Lower lobe of right lung (tissue), 2 donors: ENCODE measurements at regions not wholly inside any gene's neighbourhood (a gene's known extent, or its start where the extent isn't known, plus 50 kb on each side); places are given as distances from the start of the nearest gene placed in this dataset.

Source experiments
- ATAC-seq, 2 donors: fragments of 200-7000 bp; cut with Tn5 transposase; one replicate each; pipeline ENCODE4 v1.9.1; 2020 to 2022; ENCODE audit warnings: mild to moderate bottlenecking in 2 of 2, moderate library complexity in 2 of 2
- DNase-seq: peaks from one replicate; pipeline ENCODE4 v3.0.0-alpha.2; 2020
- H3K27ac ChIP-seq: fragments of 200-600 bp; one replicate; pipeline ENCODE4 v1.8.0; 2022
- H3K27me3 ChIP-seq: fragments of 200-600 bp; one replicate; pipeline ENCODE4 v1.8.0; 2022; ENCODE audit warnings: low read depth
- H3K36me3 ChIP-seq: fragments of 200-600 bp; one replicate; pipeline ENCODE4 v1.8.0; 2022; ENCODE audit warnings: mild to moderate bottlenecking
- H3K4me1 ChIP-seq: fragments of 200-600 bp; one replicate; pipeline ENCODE4 v1.8.0; 2022
- H3K4me3 ChIP-seq: fragments of 200-600 bp; one replicate; pipeline ENCODE4 v1.8.0; 2022; ENCODE audit warnings: mild to moderate bottlenecking
- H3K9me3 ChIP-seq: fragments of 200-600 bp; one replicate; pipeline ENCODE4 v1.8.0; 2022
- CTCF ChIP-seq: fragments of 200-600 bp; IDR thresholded peaks from one replicate; pipeline ENCODE4 v1.8.0; 2022; ENCODE audit warnings: antibody characterized with exemption, mild to moderate bottlenecking
- intact Hi-C: fragments of 100-400 bp; cut with DNase I; formaldehyde crosslinking; loops from one replicate; pipeline ENCODE4 v1.11.0; 2022
- donor health status: DM: no; HTN: yes; CAD: no; lungs with severe emphysema.

DNA sequence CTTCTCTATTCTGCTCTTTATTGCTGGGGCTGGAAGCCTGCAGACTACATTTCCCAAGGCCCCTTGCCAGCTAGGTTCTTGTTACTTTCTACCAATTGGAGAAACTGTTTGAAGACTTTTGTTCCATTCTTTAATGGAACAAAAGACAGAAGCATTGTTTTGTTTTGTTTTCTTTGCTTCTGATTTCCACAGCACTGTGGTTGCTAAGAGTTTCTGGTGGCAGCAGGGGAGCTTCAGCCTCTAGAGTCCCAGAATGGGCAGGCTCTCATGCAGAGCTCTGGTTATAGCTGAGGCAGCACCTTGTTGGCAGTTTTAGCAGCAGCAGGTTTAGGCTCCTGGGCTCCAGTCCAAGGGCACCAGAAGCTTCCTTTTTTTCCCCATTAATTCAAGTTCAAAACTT, 234.3 kb downstream of the ETAA1 start:
- Histone ChIP-seq H3K27ac (no peak overlapping the region), H3K9me3 (no peaks in the 10 kb centered on the region), H3K36me3 (no peaks in the 10 kb centered on the region), H3K4me3 (no peak overlapping the region), H3K27me3 (no peaks in the 10 kb centered on the region), H3K4me1 (no peaks in the 10 kb centered on the region)
- ATAC-seq (no peak), DNase-seq (no peak)
- TF ChIP-seq CTCF = no peak
- intact Hi-C loops = no loop called here

DNA sequence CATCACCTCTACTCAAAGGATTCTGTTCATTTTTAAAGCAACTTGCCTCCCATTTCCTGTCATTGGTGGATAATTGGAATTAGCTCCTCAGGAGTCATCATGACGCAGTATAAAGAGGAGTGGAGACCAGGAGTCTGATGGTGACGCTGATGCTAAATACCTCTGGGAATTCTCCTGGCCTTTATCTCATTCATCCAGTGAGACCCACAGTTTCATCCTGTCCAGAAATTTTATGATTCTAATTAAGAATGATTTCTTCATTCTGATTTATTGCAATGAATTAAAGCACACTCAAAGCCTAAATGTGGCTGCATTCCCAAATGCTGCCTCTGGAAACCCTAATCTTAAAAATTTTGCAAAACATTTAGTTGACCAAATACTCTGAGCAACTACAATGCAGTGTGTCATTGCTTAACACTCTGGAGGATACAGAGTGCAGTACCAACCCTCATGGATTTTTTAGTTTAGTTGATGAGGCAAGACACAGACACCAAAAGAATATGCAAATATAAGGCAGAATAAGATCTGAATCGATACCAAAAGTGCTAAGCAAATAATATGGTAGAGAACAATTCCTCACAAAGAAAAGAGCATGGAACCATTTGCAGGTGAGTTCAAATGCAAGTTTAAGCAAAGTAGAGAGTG, 236.2 kb downstream of the ETAA1 start:
- no peak for TF ChIP-seq CTCF
- Histone ChIP-seq H3K36me3 (no peaks in the 10 kb centered on the region), H3K9me3 (no peaks in the 10 kb centered on the region), H3K4me1 (no peaks in the 10 kb centered on the region), H3K27ac (no peak overlapping the region), H3K27me3 (no peaks in the 10 kb centered on the region), H3K4me3 (no peak overlapping the region)
- ATAC-seq (no peak), DNase-seq (no peak)
- intact Hi-C loops = no loop called here

- Histone ChIP-seq H3K4me1 (no peaks in the 10 kb centered on the region), H3K27ac (no peak overlapping the region), H3K9me3 (no peaks in the 10 kb centered on the region), H3K27me3 (no peaks in the 10 kb centered on the region), H3K4me3 (no peak overlapping the region), H3K36me3 (no peaks in the 10 kb centered on the region)
- TF ChIP-seq CTCF = no peak
- DNase-seq = no peak
- intact Hi-C loops = no loop called here
- no peak for ATAC-seq
Observed at GRCh38 chr2:67638146-67638545, 241.0 kb downstream of the ETAA1 start.

DNA sequence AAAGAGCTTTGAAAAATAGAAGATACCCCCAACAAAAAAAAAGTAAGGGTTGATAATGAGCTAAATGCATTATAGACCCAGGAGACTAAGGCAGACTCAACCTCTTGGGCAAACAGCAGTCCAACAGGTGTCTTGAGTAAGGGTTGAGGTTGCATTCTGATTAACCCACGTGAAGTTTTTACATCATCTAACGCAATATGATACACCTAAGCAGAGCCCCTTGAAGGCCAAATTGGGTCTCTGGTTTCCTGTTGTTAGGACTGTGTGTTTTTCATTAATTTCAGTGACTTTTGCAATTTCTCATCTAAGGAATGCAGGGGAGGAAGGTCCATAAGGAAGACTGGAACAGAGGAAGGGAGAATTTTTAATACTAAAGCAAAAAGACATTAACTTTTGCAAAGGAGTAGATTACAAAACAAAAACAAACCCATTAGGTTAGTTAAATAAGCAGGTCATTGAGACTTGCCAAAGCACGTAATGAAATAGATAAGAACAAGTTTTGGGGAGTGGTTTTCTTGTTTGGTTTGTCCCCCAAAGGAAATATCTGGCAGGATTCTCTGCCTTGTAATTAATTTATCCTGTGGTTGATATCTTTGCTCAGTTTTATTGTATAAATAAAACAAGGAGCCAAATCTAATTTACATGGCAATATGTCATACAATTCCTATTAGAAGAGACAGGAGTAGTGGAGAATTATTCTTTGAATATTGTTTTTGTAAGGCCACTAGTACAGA, 244.3 kb downstream of the ETAA1 start:
- no peak for DNase-seq
- ATAC-seq = no peak
- no peak overlapping the region for H3K27ac ChIP-seq

GRCh38 chr2:67642046-67642382, 244.9 kb downstream of the ETAA1 start:
- intact Hi-C loops = no loop called here
- DNase-seq = no peak
- Histone ChIP-seq H3K27ac (no peak overlapping the region), H3K4me3 (no peak overlapping the region), H3K36me3 (no peaks in the 10 kb centered on the region), H3K27me3 (no peaks in the 10 kb centered on the region), H3K4me1 (no peaks in the 10 kb centered on the region), H3K9me3 (no peaks in the 10 kb centered on the region)
- ATAC-seq = no peak
- no peak for TF ChIP-seq CTCF

More for the DNA sequence above, 244.3 kb downstream of the ETAA1 start:
- Histone ChIP-seq H3K4me3 (no peak overlapping the region), H3K36me3 (no peaks in the 10 kb centered on the region), H3K4me1 (no peaks in the 10 kb centered on the region), H3K9me3 (no peaks in the 10 kb centered on the region), H3K27me3 (no peaks in the 10 kb centered on the region)
- TF ChIP-seq CTCF = no peak
- intact Hi-C loops = no loop called here
